ENCODE measurements at regions not wholly inside any gene's neighbourhood (a gene's known extent, or its start where the extent isn't known, plus 50 kb on each side); places are given as distances from the start of the nearest gene placed in this dataset.
"Not testable (repeated sequence)": the region's sequence is repeated elsewhere in the genome, so short reads cannot be mapped to it uniquely, and the experiment has no call there.

GRCh38 chr7:91717681-91718470 is 162.6 kb downstream of the MTERF1 start:
- no peaks in the 10 kb centered on the region for H3K27me3 ChIP-seq (replicated peaks; ENCODE audit: control insufficient read depth, insufficient read depth, low read length)
- no peak for DNase-seq (ENCODE audit: extremely low read depth, insufficient read length)
- no peaks in the 10 kb centered on the region for H3K36me3 ChIP-seq (ENCODE audit: control insufficient read depth, insufficient read depth, low read length)
- TF ChIP-seq, protein P1, sequence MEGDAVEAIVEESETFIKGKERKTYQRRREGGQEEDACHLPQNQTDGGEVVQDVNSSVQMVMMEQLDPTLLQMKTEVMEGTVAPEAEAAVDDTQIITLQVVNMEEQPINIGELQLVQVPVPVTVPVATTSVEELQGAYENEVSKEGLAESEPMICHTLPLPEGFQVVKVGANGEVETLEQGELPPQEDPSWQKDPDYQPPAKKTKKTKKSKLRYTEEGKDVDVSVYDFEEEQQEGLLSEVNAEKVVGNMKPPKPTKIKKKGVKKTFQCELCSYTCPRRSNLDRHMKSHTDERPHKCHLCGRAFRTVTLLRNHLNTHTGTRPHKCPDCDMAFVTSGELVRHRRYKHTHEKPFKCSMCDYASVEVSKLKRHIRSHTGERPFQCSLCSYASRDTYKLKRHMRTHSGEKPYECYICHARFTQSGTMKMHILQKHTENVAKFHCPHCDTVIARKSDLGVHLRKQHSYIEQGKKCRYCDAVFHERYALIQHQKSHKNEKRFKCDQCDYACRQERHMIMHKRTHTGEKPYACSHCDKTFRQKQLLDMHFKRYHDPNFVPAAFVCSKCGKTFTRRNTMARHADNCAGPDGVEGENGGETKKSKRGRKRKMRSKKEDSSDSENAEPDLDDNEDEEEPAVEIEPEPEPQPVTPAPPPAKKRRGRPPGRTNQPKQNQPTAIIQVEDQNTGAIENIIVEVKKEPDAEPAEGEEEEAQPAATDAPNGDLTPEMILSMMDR (IDR thresholded peaks at IDR 0.05; ENCODE audit: insufficient read depth, low read length, poor library complexity, severe bottlenecking) = no peak
- no peak overlapping the region for H3K4me3 ChIP-seq (replicated peaks; ENCODE audit: low read depth, low read length)

- Histone ChIP-seq H3K4me3 (replicated peaks; ENCODE audit: low read depth, low read length) (no peak overlapping the region), H3K27me3 (replicated peaks; ENCODE audit: control insufficient read depth, insufficient read depth, low read length) (no peaks in the 10 kb centered on the region), H3K36me3 (ENCODE audit: control insufficient read depth, insufficient read depth, low read length) (no peaks in the 10 kb centered on the region)
- DNase-seq (ENCODE audit: extremely low read depth, insufficient read length) = no peak
- TF ChIP-seq, protein P1 (IDR thresholded peaks at IDR 0.05; ENCODE audit: insufficient read depth, low read length, poor library complexity, severe bottlenecking) = no peak
Observed at GRCh38 chr7:91719008-91719407, 161.5 kb downstream of the MTERF1 start.

DNA sequence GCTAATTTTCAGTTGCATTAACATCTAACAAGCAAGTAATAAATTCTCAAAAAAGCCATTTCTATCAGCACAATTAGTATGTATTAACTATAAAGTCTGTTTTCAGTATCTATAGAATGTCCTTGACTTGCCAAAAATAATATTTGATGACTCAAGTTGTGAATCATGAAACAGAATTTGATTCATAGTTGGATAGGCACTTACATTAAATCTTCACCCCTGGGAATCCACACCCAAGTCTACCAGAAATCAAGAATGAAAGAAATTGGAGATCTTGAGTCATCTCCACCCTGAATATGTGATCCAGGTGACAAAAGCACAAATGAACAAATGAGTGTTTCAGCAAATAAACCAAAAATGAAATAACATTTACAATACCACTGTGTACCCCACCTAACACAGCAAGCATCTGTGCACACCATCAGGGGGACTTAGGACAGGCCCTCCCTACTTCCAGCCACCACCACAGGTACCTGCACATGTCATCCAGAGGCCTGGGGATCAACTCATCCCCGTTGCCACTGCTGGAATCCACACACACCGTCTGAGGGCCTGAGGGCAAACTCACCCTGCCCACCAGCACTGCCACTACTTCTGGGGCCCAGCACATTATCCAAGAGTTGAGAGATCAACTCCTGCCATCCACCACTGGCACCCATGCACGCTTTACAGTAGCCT is 160.1 kb downstream of the MTERF1 start:
- no peaks in the 10 kb centered on the region for H3K36me3 ChIP-seq (ENCODE audit: control insufficient read depth, insufficient read depth, low read length)
- H3K4me3 ChIP-seq (replicated peaks; ENCODE audit: low read depth, low read length) = no peak overlapping the region
- TF ChIP-seq, protein P1 (IDR thresholded peaks at IDR 0.05; ENCODE audit: insufficient read depth, low read length, poor library complexity, severe bottlenecking) = no peak
- no peaks in the 10 kb centered on the region for H3K27me3 ChIP-seq (replicated peaks; ENCODE audit: control insufficient read depth, insufficient read depth, low read length)
- DNase-seq (ENCODE audit: extremely low read depth, insufficient read length) = no peak

GRCh38 chr7:91722831-91723230 is 157.7 kb downstream of the MTERF1 start:
- DNase-seq (ENCODE audit: extremely low read depth, insufficient read length) = no peak
- TF ChIP-seq, protein P1 (IDR thresholded peaks at IDR 0.05; ENCODE audit: insufficient read depth, low read length, poor library complexity, severe bottlenecking) = no peak
- no peaks in the 10 kb centered on the region for H3K27me3 ChIP-seq (replicated peaks; ENCODE audit: control insufficient read depth, insufficient read depth, low read length)
- no peaks in the 10 kb centered on the region for H3K36me3 ChIP-seq (ENCODE audit: control insufficient read depth, insufficient read depth, low read length)
- no peak overlapping the region for H3K4me3 ChIP-seq (replicated peaks; ENCODE audit: low read depth, low read length)

- H3K36me3 ChIP-seq (ENCODE audit: control insufficient read depth, insufficient read depth, low read length); H3K4me3 ChIP-seq (replicated peaks; ENCODE audit: low read depth, low read length); H3K27me3 ChIP-seq (replicated peaks; ENCODE audit: control insufficient read depth, insufficient read depth, low read length); DNase-seq (ENCODE audit: extremely low read depth, insufficient read length): not testable (repeated sequence)
Observed at GRCh38 chr7:91729046-91729445, 151.5 kb downstream of the MTERF1 start.

DNA sequence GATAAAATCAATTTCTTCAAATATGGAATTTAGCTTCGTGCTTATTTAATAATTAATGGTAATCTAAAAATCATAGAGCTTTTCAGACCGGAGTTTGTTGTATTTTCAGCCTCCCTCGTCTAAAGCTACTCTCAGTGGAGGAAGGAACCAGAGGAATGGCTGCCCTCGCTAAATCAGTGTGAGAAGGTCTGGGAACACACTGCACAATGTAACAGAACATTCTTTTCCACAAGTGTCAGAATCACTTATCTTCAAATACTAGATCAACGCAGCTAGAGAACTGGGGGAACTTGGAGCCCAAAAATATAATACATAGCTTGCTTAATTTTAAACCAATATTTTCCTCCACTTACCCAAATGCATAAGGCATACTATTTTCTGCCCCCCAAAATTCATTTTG is 148.5 kb downstream of the MTERF1 start:
- no peak for DNase-seq (ENCODE audit: extremely low read depth, insufficient read length)
- Histone ChIP-seq H3K4me3 (replicated peaks; ENCODE audit: low read depth, low read length) (no peak overlapping the region), H3K27me3 (replicated peaks; ENCODE audit: control insufficient read depth, insufficient read depth, low read length) (no peaks in the 10 kb centered on the region), H3K36me3 (ENCODE audit: control insufficient read depth, insufficient read depth, low read length) (no peaks in the 10 kb centered on the region)
- TF ChIP-seq, protein P1 (IDR thresholded peaks at IDR 0.05; ENCODE audit: insufficient read depth, low read length, poor library complexity, severe bottlenecking) = no peak
